ENCODE measurements at regions not wholly inside any gene's neighbourhood (a gene's known extent, or its start where the extent isn't known, plus 50 kb on each side); places are given as distances from the start of the nearest gene placed in this dataset.
A peak's percentile ranks its signal among the peaks of the same experiment; 100 is the strongest.

DNA sequence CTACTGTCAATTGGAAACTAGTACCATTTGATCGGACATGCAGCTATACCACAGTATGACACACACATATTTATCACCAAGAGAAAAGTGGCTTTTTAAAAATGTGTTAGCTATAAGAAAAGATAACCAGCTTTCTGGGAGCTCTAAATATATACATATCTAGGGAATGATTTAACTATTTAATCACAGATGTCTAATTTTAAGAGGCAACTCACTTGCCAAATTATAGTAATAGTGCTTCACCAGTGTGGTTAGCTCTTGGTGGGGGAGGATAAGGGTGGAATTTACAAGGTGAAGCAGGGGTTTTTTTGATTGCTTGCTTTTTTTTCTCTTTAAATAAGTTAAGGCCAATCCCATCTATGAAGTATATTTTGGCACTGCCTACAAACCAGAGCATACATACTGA lies 547.7 kb upstream of the DIPK2B start:
- TF ChIP-seq CTCF (IDR thresholded peaks at IDR 0.05; ENCODE audit: control insufficient read depth, insufficient read depth, low read depth, low read length, missing control alignments) = no peak
- no peak for DNase-seq (ENCODE audit: low read depth)

DNA sequence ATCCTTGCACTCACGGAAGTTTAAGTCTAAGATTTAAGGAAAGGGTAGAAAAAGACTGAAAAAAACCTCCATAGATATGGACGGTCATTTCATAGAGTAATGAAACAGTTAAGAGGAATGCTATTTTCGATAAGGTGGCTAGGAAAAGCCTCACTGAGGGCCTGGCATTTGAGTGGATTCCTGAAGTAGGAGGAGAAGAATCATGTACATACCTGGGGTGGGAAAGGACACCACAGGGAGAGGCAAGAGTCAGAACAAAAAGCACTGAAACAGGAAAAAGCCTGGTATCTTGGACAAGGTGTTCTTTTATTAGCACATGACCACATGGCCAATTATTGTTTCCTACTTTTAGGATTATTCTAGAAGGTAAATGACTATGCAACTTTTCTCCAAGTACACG lies 547.2 kb upstream of the DIPK2B start:
- DNase-seq (ENCODE audit: low read depth) = no peak
- H3K4me3 ChIP-seq (ENCODE audit: control insufficient read depth, low read depth, low read length) = no peak overlapping the region
- TF ChIP-seq CTCF (IDR thresholded peaks at IDR 0.05; ENCODE audit: control insufficient read depth, insufficient read depth, low read depth, low read length, missing control alignments) = no peak

More for the DNA sequence above, 547.7 kb upstream of the DIPK2B start:
- no peak overlapping the region for H3K4me3 ChIP-seq (ENCODE audit: control insufficient read depth, low read depth, low read length)

DNA sequence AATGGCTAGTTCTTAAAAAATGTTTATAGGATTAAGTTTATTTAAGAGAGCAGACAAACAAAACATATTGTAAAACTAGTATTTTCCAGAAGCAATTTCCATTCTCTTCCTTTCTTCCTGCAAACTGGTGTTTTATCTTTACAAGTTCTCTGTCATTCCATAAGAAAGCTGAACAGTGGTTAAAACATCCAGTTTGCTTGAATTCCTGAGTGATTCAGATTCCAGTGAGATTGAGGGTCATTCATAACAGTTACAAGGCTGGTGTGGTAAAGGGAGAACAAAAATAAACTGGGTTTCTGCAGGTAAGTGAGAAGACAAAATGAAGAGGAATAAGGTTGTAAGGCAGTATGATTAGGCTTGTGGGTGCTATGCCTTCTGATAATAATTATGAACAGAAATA lies 544.8 kb upstream of the DIPK2B start:
- no peak overlapping the region for H3K4me3 ChIP-seq (ENCODE audit: control insufficient read depth, low read depth, low read length)
- TF ChIP-seq CTCF (IDR thresholded peaks at IDR 0.05; ENCODE audit: control insufficient read depth, insufficient read depth, low read depth, low read length, missing control alignments) = no peak
- no peak for DNase-seq (ENCODE audit: low read depth)

DNA sequence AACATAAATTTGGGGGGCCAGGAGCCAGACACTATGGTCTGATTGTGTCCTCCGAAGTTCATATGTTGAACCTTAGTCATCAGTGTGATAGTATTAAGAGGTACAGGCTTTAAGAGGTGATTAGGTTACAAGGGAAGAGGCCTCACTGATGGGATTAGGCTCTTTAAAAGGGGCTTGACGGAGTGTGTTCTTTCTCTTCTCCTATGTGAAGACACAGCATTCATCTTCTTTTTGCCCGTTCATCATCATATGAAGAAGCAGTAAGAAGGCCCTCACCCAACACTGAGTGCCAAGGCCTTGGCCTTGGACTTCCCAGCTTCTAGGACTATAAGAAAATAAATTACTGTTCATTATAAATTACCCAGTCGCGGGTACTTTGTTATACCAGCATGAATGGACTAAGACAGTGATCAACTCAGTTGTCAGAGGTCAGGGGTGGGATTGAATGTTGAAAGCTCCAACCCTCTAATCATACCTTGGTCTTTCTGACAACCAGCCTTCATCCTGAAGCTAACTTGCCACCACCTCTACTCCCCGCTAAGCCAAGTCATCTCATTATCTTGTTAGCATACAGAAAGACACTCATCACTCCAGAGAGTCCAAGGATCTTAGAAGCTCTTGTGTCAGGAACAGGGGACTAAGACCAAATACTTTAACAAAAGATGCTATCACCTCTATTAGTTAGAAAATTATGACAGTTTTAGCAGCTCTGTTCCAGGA lies 543.4 kb upstream of the DIPK2B start:
- H3K4me3 ChIP-seq (ENCODE audit: control insufficient read depth, low read depth, low read length) = no peak overlapping the region
- no peak for DNase-seq (ENCODE audit: low read depth)
- no peak for TF ChIP-seq CTCF (IDR thresholded peaks at IDR 0.05; ENCODE audit: control insufficient read depth, insufficient read depth, low read depth, low read length, missing control alignments)

- no peak overlapping the region for H3K4me3 ChIP-seq (ENCODE audit: control insufficient read depth, low read depth, low read length)
- TF ChIP-seq CTCF (IDR thresholded peaks at IDR 0.05; ENCODE audit: control insufficient read depth, insufficient read depth, low read depth, low read length, missing control alignments) = peak; percentile 44
- DNase-seq (ENCODE audit: low read depth) = no peak
Measured at GRCh38 chrX:45743081-45743533, 542.4 kb upstream of the DIPK2B start.

DNA sequence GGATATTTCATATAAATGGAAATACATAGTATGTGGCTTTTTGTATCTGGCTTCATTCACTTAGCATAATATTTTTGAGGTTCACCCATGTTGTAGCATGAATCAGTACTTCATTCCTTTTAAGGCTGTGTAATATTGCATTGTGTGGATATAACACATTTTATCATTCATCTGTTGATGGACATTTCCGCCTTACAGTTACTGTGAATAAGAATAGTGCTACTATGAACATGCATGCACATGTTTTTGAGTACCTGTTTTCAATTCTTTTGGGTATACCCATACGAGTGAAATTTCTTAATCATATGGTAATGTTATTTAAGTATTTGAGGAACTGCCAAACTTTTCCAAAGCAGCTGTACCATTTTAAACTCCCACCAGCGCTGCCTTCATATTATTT lies 539.6 kb upstream of the DIPK2B start:
- no peak for TF ChIP-seq CTCF (IDR thresholded peaks at IDR 0.05; ENCODE audit: control insufficient read depth, insufficient read depth, low read depth, low read length, missing control alignments)
- no peak overlapping the region for H3K4me3 ChIP-seq (ENCODE audit: control insufficient read depth, low read depth, low read length)
- DNase-seq (ENCODE audit: low read depth) = no peak

Measured in AG09309 (cell line).